ENCODE measurements at regions not wholly inside any gene's neighbourhood (a gene's known extent, or its start where the extent isn't known, plus 50 kb on each side); places are given as distances from the start of the nearest gene placed in this dataset.

GRCh38 chr10:131834152-131834810 lies 66.5 kb upstream of the PPP2R2D start:
- no peak for FAIRE-seq
- no TSS peak for BruUV-seq (replicated peaks)

More at GRCh38 chr10:131834152-131834810, 66.5 kb upstream of the PPP2R2D start:
- Histone ChIP-seq H3K79me2 (ENCODE audit: insufficient read depth, low read length) (no peaks in the 10 kb centered on the region), H3K4me2 (ENCODE audit: low read depth, low read length) (no peak overlapping the region), H3K4me3 (replicated peaks in 1 of 3; ENCODE audit: insufficient read depth in 1 of 3, low read depth in 2 of 3, low read length in 3 of 3) (no peak overlapping the region), H3K4me1 (ENCODE audit: insufficient read depth, low read length) (no peaks in the 10 kb centered on the region), H3K36me3 (replicated peaks in 1 of 2; ENCODE audit: control insufficient read depth in 1 of 2, insufficient read depth in 2 of 2, low read length in 2 of 2) (no peaks in the 10 kb centered on the region), H4K20me1 (ENCODE audit: insufficient read depth, low read length) (no peaks in the 10 kb centered on the region), H3K27ac (ENCODE audit: extremely low read length, insufficient read depth, low read length) (no peak overlapping the region), H3K9me3 (ENCODE audit: low read length) (no peaks in the 10 kb centered on the region), H3K9ac (ENCODE audit: insufficient read depth, low read depth, low read length) (no peak overlapping the region), H2AFZ (ENCODE audit: low read length) (no peak overlapping the region), H3K27me3 (ENCODE audit: control insufficient read depth in 1 of 2, insufficient read depth in 2 of 2, low read length in 2 of 2) (no peaks in the 10 kb centered on the region; a peak in 1 of 5 replicates)
- POLR2A ChIA-PET = no interaction called here
- CTCF ChIA-PET (ENCODE audit: low intra/inter-chr PET ratio, low total read pairs) = no interaction called here
- in situ Hi-C loops (cut with HindIII; ENCODE audit: extremely low pct_ligation_motif_present, low pct_unique_long_range_greater_than_20kb) = no loop called here
- no peak; the same call in 2 of the 3 replicates for ATAC-seq
- no peak for DNase-seq (ENCODE audit: low spot score)
- intact Hi-C loops (cut with micrococcal nuclease; ENCODE audit: unreplicated experiment) = no loop called here
- WGBS (ENCODE audit: low lambda C conversion rate) = 0% methylated on average over 3 of the region's 8 CpGs
- TF ChIP-seq ZNF3 (CRISPR knock-in tag; IDR thresholded peaks at IDR 0.05) (no peak), KIAA2018 (CRISPR knock-in tag; IDR thresholded peaks at IDR 0.05; ENCODE audit: borderline replicate concordance) (no peak), CREB3 (CRISPR knock-in tag; IDR thresholded peaks at IDR 0.05) (no peak), FOXA3 (CRISPR knock-in tag; IDR thresholded peaks at IDR 0.05) (no peak), ZNF776 (CRISPR knock-in tag; IDR thresholded peaks at IDR 0.05) (no peak), FOXK2 (IDR thresholded peaks at IDR 0.05) (no peak), MAX (IDR thresholded peaks at IDR 0.05) (no peak), IKZF4 (CRISPR knock-in tag; IDR thresholded peaks at IDR 0.05; ENCODE audit: borderline replicate concordance, low read depth, not compliant biosample characterization) (no peak), MIXL1 (CRISPR knock-in tag; IDR thresholded peaks at IDR 0.05) (no peak), MXI1 (IDR thresholded peaks at IDR 0.05; ENCODE audit: borderline replicate concordance, low read depth, low read length) (no peak), GTF3A (CRISPR knock-in tag; conservative IDR thresholded peaks at IDR 0.05) (no peak), ZNF572 (CRISPR knock-in tag; IDR thresholded peaks at IDR 0.05) (no peak), ZNF782 (CRISPR knock-in tag; IDR thresholded peaks at IDR 0.05; ENCODE audit: borderline replicate concordance) (no peak), CTCF (CRISPR knock-in tag; IDR thresholded peaks at IDR 0.05) (no peak)
